ENCODE measurements at regions not wholly inside any gene's neighbourhood (a gene's known extent, or its start where the extent isn't known, plus 50 kb on each side); places are given as distances from the start of the nearest gene placed in this dataset.

GRCh38 chr1:219985169-219985568 is 56.8 kb upstream of the SLC30A10 start:
- TF ChIP-seq EZH2 (IDR thresholded peaks at IDR 0.05; ENCODE audit: insufficient read depth, poor library complexity, severe bottlenecking) (no peak), EZH2phosphoT487 (IDR thresholded peaks at IDR 0.05; ENCODE audit: insufficient read depth, low read depth) (no peak)
